IPS-18a (cell line): ENCODE measurements at regions not wholly inside any gene's neighbourhood (a gene's known extent, or its start where the extent isn't known, plus 50 kb on each side); places are given as distances from the start of the nearest gene placed in this dataset.

Source experiments
- H3K27ac ChIP-seq: one replicate; pipeline ENCODE4 v1.5.1; 2013; ENCODE audit warnings: low read length
- H3K27me3 ChIP-seq: one replicate; pipeline ENCODE4 v1.6.1; 2013; ENCODE audit warnings: mild to moderate bottlenecking, low read length; ENCODE audit not compliant: control insufficient read depth, insufficient read depth
- H3K36me3 ChIP-seq: one replicate; pipeline ENCODE4 v1.6.1; 2013; ENCODE audit warnings: low read depth, low read length; ENCODE audit not compliant: control insufficient read depth
- H3K4me1 ChIP-seq: one replicate; pipeline ENCODE4 v1.6.1; 2013; ENCODE audit warnings: low read depth, low read length; ENCODE audit not compliant: control insufficient read depth
- H3K4me3 ChIP-seq: one replicate; pipeline ENCODE4 v1.5.1; 2013; ENCODE audit warnings: low read length
- H3K9ac ChIP-seq: one replicate; pipeline ENCODE4 v1.6.1; 2013; ENCODE audit warnings: mild to moderate bottlenecking, low read length, moderate library complexity
- H3K9me3 ChIP-seq: one replicate; pipeline ENCODE4 v1.6.1; 2013; ENCODE audit warnings: low read depth, low read length; ENCODE audit not compliant: control insufficient read depth

DNA sequence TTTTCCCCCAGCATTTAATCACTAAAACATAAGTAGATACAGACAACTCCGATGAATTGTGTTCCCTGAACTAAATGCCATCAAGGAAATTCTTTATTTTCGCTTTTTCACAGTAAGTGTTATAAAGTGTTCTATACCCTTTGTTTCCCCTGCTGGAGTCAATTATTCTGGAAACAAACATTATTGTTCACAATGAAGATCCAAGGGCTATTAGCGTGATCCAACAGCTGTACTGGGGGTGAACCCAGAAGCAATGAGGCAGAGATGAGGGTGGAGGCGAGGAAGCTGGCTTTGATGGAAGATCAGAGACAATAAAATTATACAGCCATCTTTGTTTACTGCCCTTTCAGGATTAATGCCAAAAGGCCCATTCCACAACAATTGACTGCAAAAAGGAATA is 250.3 kb upstream of the IGF1R start:
- H3K4me1 ChIP-seq = peaks cover 11% of the 10 kb centered on the region
- no peak overlapping the region for H3K27ac ChIP-seq
- H3K27me3 ChIP-seq = no peaks in the 10 kb centered on the region
- H3K4me3 ChIP-seq = no peak overlapping the region
- H3K9ac ChIP-seq = no peak overlapping the region
- H3K9me3 ChIP-seq = no peaks in the 10 kb centered on the region
- H3K36me3 ChIP-seq = no peaks in the 10 kb centered on the region

DNA sequence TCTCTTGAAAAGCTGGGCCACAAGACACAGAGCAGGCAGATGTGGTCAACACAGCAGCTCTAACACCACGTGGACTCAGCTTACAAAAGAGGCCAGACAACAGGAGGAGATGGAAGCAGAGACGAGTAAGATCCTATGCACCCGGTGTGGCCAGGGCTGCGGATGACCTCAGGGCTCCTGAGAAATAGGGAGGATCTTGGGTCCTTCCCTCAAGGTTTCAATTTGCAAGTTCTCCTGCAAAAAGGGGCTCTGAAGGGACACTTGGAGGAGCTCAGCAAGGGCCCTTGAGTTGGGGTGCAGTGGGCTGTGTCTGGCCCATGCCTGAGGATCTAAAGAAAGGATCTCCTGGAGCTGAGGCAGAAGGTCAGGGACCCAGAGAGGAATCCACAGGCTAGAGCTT is 249.5 kb upstream of the IGF1R start:
- Histone ChIP-seq H3K9me3 (no peaks in the 10 kb centered on the region), H3K4me3 (no peak overlapping the region), H3K27ac (no peak overlapping the region), H3K9ac (no peak overlapping the region), H3K27me3 (no peaks in the 10 kb centered on the region), H3K36me3 (no peaks in the 10 kb centered on the region), H3K4me1 (peaks cover 11% of the 10 kb centered on the region)

DNA sequence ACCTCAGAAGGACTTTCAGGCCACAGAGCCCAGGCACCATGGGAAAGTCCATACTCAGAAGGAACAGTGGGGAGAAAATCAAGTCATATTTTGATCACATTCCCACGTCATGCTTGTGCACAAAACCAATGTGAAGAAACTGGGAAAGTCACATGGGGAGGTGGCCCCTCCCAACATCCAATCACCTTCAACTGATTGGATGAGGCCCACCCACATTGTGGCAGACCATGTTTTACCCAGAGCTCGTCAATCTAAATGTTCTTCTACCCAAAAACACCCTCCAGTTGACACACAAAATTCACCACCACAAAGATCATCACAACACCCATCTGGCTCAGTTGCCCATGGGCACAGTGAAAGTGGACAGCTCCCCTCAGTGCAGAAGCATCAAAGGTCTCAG is 248.2 kb upstream of the IGF1R start:
- H3K9ac ChIP-seq = no peak overlapping the region
- no peak overlapping the region for H3K4me3 ChIP-seq
- H3K9me3 ChIP-seq = no peaks in the 10 kb centered on the region
- H3K4me1 ChIP-seq = peaks cover 3% of the 10 kb centered on the region
- no peaks in the 10 kb centered on the region for H3K27me3 ChIP-seq
- no peaks in the 10 kb centered on the region for H3K36me3 ChIP-seq
- H3K27ac ChIP-seq = no peak overlapping the region

DNA sequence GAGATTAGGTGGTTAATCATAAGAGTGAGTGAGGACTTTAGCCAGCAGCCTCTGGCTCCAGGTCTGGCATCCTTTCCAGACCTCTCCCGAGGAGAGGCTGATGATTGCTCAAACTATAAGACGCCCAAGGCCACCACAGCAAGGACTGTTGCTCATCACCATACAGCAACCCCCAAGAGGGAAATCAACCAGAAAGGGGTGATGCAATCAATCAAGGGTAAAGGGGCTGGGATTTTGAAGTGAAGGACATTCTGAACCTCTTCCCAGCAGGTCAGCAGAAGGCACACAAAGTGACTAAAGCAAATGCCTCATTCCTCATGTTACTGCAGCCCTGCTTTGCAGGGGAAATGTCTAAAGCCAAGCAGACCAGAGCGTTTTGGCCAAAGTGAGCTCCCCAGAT is 247.3 kb upstream of the IGF1R start:
- H3K4me3 ChIP-seq = no peak overlapping the region
- H3K4me1 ChIP-seq = peaks cover 3% of the 10 kb centered on the region
- H3K27me3 ChIP-seq = no peaks in the 10 kb centered on the region

DNA sequence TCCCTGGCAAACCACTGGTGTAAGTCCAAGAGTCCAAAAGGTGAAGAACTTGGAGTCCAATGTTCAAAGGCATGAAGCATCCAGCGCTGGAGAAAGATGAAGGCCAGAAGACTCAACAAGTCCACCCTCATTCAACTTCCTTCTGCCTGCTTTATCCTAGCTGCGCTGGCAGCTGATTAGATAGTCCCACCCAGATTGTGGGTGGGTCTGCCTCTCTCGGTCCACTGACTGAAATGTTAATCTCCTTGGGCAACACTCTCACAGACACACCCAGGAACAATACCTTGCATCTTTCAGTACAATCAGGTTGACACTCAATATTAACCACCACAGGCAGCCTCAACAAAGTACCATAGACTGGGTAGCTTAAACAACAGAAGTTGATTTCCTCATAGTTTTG is 245.9 kb upstream of the IGF1R start:
- Histone ChIP-seq H3K27ac (no peak overlapping the region), H3K4me3 (no peak overlapping the region), H3K9me3 (no peaks in the 10 kb centered on the region), H3K27me3 (no peaks in the 10 kb centered on the region), H3K36me3 (no peaks in the 10 kb centered on the region), H3K4me1 (peaks cover 3% of the 10 kb centered on the region), H3K9ac (no peak overlapping the region)

More for the DNA sequence above, 247.3 kb upstream of the IGF1R start:
- Histone ChIP-seq H3K36me3 (no peaks in the 10 kb centered on the region), H3K9me3 (no peaks in the 10 kb centered on the region), H3K27ac (no peak overlapping the region), H3K9ac (no peak overlapping the region)

DNA sequence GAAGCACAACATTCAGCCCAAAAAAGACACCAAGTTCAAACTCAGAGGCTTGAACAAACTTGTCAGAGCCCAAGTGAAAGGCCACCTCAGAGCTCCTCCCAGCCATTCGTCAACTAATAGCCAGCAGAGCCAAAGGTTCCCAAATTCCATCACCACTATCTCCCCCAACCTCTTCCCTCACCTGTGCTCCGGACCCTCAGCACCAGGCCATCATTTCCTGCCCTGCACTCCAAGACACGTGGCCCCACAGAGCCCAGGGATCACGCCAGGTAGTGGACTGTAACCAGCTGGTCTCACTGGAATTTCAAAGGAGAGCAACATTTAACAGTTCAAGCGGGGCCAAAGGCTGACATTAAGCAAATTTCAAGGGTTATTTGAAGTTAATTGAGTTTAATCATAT is 245.2 kb upstream of the IGF1R start:
- no peaks in the 10 kb centered on the region for H3K36me3 ChIP-seq
- H3K27ac ChIP-seq = no peak overlapping the region
- no peak overlapping the region for H3K9ac ChIP-seq
- no peaks in the 10 kb centered on the region for H3K27me3 ChIP-seq
- no peaks in the 10 kb centered on the region for H3K9me3 ChIP-seq
- no peak overlapping the region for H3K4me3 ChIP-seq
- no peaks in the 10 kb centered on the region for H3K4me1 ChIP-seq

DNA sequence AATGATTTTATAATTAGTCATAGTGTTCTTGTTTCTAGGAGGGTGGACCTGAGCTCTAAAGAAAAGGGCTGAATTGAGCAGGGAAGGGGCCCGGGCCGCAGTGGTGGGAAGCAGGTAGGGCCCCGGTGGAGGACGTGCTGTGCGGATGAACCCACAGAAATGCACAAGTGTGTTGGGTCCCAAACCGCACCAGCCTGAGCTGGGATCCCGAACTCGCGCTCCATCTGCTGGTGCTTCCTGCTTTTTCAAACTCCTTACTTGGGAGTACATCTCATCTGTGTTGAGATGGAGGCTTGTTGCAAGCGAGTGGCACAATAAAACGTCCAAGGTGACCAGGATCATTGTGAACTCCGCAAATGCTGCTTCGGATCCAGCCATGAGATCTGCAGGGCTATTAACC is 244.8 kb upstream of the IGF1R start:
- Histone ChIP-seq H3K9me3 (no peaks in the 10 kb centered on the region), H3K4me1 (no peaks in the 10 kb centered on the region), H3K9ac (no peak overlapping the region), H3K36me3 (no peaks in the 10 kb centered on the region), H3K4me3 (no peak overlapping the region), H3K27me3 (no peaks in the 10 kb centered on the region), H3K27ac (no peak overlapping the region)

DNA sequence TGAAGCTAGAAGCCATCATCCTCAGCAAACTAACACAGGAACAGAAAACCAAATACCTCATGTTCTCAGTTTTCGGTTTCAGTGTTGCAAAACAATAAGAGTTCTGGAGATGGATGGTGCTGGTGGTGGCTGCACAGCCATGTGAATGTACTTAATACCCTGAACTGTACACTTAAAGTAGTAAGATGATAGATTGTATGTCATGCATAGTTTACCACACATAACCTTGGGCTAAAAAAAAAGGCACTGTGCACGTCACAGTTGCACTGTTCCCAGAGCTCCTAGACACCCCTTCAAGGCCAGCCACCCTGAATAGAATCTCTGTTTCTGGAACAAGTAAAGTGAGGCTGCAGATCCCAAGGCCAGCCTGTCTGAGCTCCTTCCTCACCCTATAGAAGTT is 243.3 kb upstream of the IGF1R start:
- H3K4me1 ChIP-seq = no peaks in the 10 kb centered on the region
- no peaks in the 10 kb centered on the region for H3K9me3 ChIP-seq
- no peak overlapping the region for H3K9ac ChIP-seq
- H3K27ac ChIP-seq = no peak overlapping the region
- no peaks in the 10 kb centered on the region for H3K27me3 ChIP-seq
- H3K36me3 ChIP-seq = no peaks in the 10 kb centered on the region
- H3K4me3 ChIP-seq = no peak overlapping the region

DNA sequence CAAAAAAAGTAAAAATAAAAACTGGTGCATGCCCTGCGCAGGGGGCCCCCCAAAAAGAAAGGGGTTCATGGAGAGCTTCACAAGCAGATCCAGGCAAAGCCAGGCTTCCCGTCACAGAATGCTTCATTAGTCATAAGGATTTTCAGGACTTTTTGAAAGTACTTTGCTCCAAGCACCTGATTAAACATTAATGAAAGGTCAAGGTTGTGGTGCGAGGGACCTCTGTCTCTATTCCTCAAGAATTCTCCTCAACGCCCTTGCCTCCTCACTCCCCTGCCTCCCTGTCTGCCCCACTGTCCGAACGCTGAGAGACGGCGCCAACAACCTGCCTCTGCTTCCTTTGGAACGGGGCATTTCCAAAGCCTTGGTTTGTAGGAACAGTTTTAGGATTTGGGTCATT is 240.1 kb upstream of the IGF1R start:
- Histone ChIP-seq H3K4me3 (no peak overlapping the region), H3K27me3 (no peaks in the 10 kb centered on the region), H3K9ac (no peak overlapping the region), H3K9me3 (no peaks in the 10 kb centered on the region), H3K27ac (no peak overlapping the region), H3K4me1 (no peaks in the 10 kb centered on the region), H3K36me3 (no peaks in the 10 kb centered on the region)

DNA sequence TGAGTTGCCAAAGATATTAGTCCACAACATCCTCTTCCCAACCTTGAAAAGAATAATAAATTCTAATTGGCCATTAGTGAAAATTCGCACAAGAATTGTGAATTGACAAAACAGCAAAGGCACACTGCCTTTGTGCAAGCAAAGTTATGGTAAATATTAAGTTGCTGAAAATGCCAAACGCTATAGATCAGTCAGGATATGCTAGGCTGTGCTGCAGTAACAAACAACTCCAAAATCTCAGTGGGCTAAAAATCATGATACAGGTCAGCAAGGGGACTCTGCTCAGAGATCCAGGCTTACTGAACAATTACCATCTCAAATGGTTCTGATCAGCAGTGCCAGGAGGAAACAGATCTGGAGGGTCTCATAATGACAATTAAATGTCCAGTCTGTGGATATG is 238.0 kb upstream of the IGF1R start:
- Histone ChIP-seq H3K9me3 (no peaks in the 10 kb centered on the region), H3K27ac (no peak overlapping the region), H3K4me3 (no peak overlapping the region), H3K27me3 (no peaks in the 10 kb centered on the region), H3K4me1 (no peaks in the 10 kb centered on the region), H3K9ac (no peak overlapping the region), H3K36me3 (no peaks in the 10 kb centered on the region)

DNA sequence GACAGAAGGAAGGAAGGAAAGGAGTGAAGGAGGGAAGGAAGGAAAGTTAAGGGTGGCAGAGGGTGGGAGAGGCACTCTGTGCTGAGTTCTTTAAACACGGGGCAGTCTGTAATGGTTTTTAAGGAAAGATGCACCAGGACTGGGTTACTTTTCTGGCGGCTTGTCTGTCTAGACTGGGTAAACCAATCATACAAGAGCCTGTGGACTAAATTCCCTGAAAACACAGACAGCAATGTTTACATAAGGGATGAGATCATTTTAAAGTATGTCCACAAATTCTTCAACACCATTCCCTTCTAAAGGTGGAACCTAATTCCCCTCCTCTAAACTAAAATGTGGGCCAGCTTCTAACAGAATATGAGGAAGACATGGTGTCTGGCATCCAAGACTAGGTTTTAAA is 235.5 kb upstream of the IGF1R start:
- Histone ChIP-seq H3K9me3 (no peaks in the 10 kb centered on the region), H3K4me3 (no peak overlapping the region), H3K4me1 (no peaks in the 10 kb centered on the region), H3K9ac (no peak overlapping the region), H3K36me3 (no peaks in the 10 kb centered on the region), H3K27ac (no peak overlapping the region), H3K27me3 (no peaks in the 10 kb centered on the region)

DNA sequence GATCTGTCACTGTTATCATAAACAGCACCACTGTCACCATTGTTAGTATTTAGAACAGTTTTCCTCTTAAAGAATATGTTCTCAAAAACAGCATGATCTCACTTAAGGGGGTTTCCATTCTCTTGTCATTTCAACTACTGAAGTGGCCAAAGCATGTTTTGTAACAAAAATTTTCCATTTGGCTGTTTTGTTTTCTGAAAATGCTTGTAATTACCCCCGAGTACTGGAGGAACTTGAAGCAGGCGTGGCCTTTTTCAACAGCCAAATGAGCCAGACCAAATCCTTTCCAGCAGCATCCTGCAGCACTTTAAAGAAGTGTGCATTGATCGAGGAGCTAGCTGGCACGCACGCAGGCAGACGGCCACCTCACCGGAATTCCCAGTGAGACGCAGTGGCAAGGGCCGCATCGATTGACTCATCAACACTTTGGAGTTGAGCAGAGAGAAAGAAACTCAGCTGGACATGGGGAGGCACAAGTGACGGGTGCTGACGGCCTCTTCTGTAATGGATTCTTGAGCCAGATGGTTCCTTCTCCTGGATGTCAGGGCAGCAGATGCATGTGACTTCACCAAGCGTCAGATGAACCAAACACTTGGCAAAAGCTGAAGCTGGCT is 234.3 kb upstream of the IGF1R start:
- no peaks in the 10 kb centered on the region for H3K27me3 ChIP-seq
- H3K4me1 ChIP-seq = no peaks in the 10 kb centered on the region
- H3K36me3 ChIP-seq = no peaks in the 10 kb centered on the region
- no peak overlapping the region for H3K27ac ChIP-seq
- H3K4me3 ChIP-seq = no peak overlapping the region
- no peak overlapping the region for H3K9ac ChIP-seq
- H3K9me3 ChIP-seq = no peaks in the 10 kb centered on the region
